NB4 (cell line): ENCODE measurements at regions not wholly inside any gene's neighbourhood (a gene's known extent, or its start where the extent isn't known, plus 50 kb on each side); places are given as distances from the start of the nearest gene placed in this dataset.

ENCODE experiments used
- CTCF ChIP-seq: IDR thresholded peaks from one replicate; pipeline ENCODE4 v1.5.1; 2012; ENCODE audit warnings: low read depth, low read length
- POLR2A ChIP-seq: IDR thresholded peaks from 2 replicates; pipeline ENCODE4 v1.6.1; 2011; ENCODE audit warnings: mild to moderate bottlenecking; ENCODE audit not compliant: insufficient read length; ENCODE audit errors: extremely low read depth

GRCh38 chr11:45091563-45092403 is 54.7 kb upstream of the PRDM11 start:
- TF ChIP-seq POLR2A (no peak), CTCF (no peak)
